ENCODE measurements at regions not wholly inside any gene's neighbourhood (a gene's known extent, or its start where the extent isn't known, plus 50 kb on each side); places are given as distances from the start of the nearest gene placed in this dataset.
"Not testable (repeated sequence)": the region's sequence is repeated elsewhere in the genome, so short reads cannot be mapped to it uniquely, and the experiment has no call there.

- no peak for DNase-seq (ENCODE audit: low read depth in 4 of 4, low spot score in 2 of 4)
Measured at GRCh38 chr1:219732814-219733491, 120.0 kb upstream of the ZC3H11B start.

- DNase-seq (ENCODE audit: low read depth in 4 of 4, low spot score in 2 of 4): no peak
Measured at GRCh38 chr1:219731771-219732170, 118.9 kb upstream of the ZC3H11B start.

GRCh38 chr1:219726480-219727272 is 113.8 kb upstream of the ZC3H11B start:
- no peak for DNase-seq (ENCODE audit: low read depth in 4 of 4, low spot score in 2 of 4)

GRCh38 chr1:219724440-219724839 is 111.5 kb upstream of the ZC3H11B start:
- no peak for DNase-seq (ENCODE audit: low read depth in 4 of 4, low spot score in 2 of 4)

GRCh38 chr1:219717536-219717935 is 104.6 kb upstream of the ZC3H11B start:
- DNase-seq (ENCODE audit: low read depth in 4 of 4, low spot score in 2 of 4): no peak

GRCh38 chr1:219716611-219717114 is 103.8 kb upstream of the ZC3H11B start:
- no peak for DNase-seq (ENCODE audit: low read depth in 4 of 4, low spot score in 2 of 4)

- DNase-seq (ENCODE audit: low read depth in 4 of 4, low spot score in 2 of 4): no peak
Measured at GRCh38 chr1:219713981-219714381, 101.1 kb upstream of the ZC3H11B start.

GRCh38 chr1:219712506-219712905 is 99.6 kb upstream of the ZC3H11B start:
- DNase-seq (ENCODE audit: low read depth in 4 of 4, low spot score in 2 of 4): no peak

GRCh38 chr1:219710529-219711194 is 97.8 kb upstream of the ZC3H11B start:
- peak in 1 of 4 donors; percentile 2 for DNase-seq (ENCODE audit: low read depth in 4 of 4, low spot score in 2 of 4)

GRCh38 chr1:219708919-219709543 is 96.1 kb upstream of the ZC3H11B start:
- DNase-seq (ENCODE audit: low read depth in 4 of 4, low spot score in 2 of 4): no peak

GRCh38 chr1:219707885-219708284 is 95.0 kb upstream of the ZC3H11B start:
- DNase-seq (ENCODE audit: low read depth in 4 of 4, low spot score in 2 of 4): not testable (repeated sequence)

- not testable (repeated sequence) for DNase-seq (ENCODE audit: low read depth in 4 of 4, low spot score in 2 of 4)
Measured at GRCh38 chr1:219704331-219704730, 91.4 kb upstream of the ZC3H11B start.

GRCh38 chr1:219703368-219703639 is 90.4 kb upstream of the ZC3H11B start:
- no peak for DNase-seq (ENCODE audit: low read depth in 4 of 4, low spot score in 2 of 4)

GRCh38 chr1:219701476-219701875 is 88.6 kb upstream of the ZC3H11B start:
- no peak for DNase-seq (ENCODE audit: low read depth in 4 of 4, low spot score in 2 of 4)

GRCh38 chr1:219699870-219700269 is 87.0 kb upstream of the ZC3H11B start:
- DNase-seq (ENCODE audit: low read depth in 4 of 4, low spot score in 2 of 4): no peak

- DNase-seq (ENCODE audit: low read depth in 4 of 4, low spot score in 2 of 4): no peak
Measured at GRCh38 chr1:219697682-219698081, 84.8 kb upstream of the ZC3H11B start.

- no peak for DNase-seq (ENCODE audit: low read depth in 4 of 4, low spot score in 2 of 4)
Measured at GRCh38 chr1:219692981-219693380, 80.1 kb upstream of the ZC3H11B start.

GRCh38 chr1:219689774-219690173 is 76.9 kb upstream of the ZC3H11B start:
- DNase-seq (ENCODE audit: low read depth in 4 of 4, low spot score in 2 of 4): no peak

- no peak for DNase-seq (ENCODE audit: low read depth in 4 of 4, low spot score in 2 of 4)
Measured at GRCh38 chr1:219687779-219688178, 74.9 kb upstream of the ZC3H11B start.

- no peak for DNase-seq (ENCODE audit: low read depth in 4 of 4, low spot score in 2 of 4)
Measured at GRCh38 chr1:219686171-219686570, 73.3 kb upstream of the ZC3H11B start.

- no peak for DNase-seq (ENCODE audit: low read depth in 4 of 4, low spot score in 2 of 4)
Measured at GRCh38 chr1:219682788-219683187, 69.9 kb upstream of the ZC3H11B start.

All from left renal cortex interstitium (tissue), 4 donors.